GM19023 (cell line): ENCODE measurements at regions not wholly inside any gene's neighbourhood (a gene's known extent, or its start where the extent isn't known, plus 50 kb on each side); places are given as distances from the start of the nearest gene placed in this dataset.

Source experiments
- ATAC-seq: cut with Tn5 transposase; IDR thresholded peaks from one replicate; pipeline ENCODE4 v1.9.1; 2021; ENCODE audit warnings: mild to moderate bottlenecking, moderate library complexity; ENCODE audit not compliant: unreplicated experiment

- peak; percentile 39 for ATAC-seq
Observed at GRCh38 chr4:152100379-152101201, 339.8 kb upstream of the GATB start.

- no peak for ATAC-seq
Observed at GRCh38 chr4:152099981-152100378, 339.2 kb upstream of the GATB start.

- no peak for ATAC-seq
Observed at GRCh38 chr4:152099555-152099954, 338.7 kb upstream of the GATB start.

- ATAC-seq, result no peak
Observed at GRCh38 chr4:152099061-152099425, 338.2 kb upstream of the GATB start.

GRCh38 chr4:152098365-152099060, 337.7 kb upstream of the GATB start:
- no peak for ATAC-seq

GRCh38 chr4:152097371-152097770, 336.6 kb upstream of the GATB start:
- no peak for ATAC-seq

- ATAC-seq, result no peak
Observed at GRCh38 chr4:152095701-152096070, 334.9 kb upstream of the GATB start.

GRCh38 chr4:152094970-152095700, 334.3 kb upstream of the GATB start:
- ATAC-seq, result no peak

GRCh38 chr4:152091405-152091804, 330.6 kb upstream of the GATB start:
- no peak for ATAC-seq

- ATAC-seq, result no peak
Observed at GRCh38 chr4:152090543-152090942, 329.7 kb upstream of the GATB start.

- no peak for ATAC-seq
Observed at GRCh38 chr4:152089584-152089983, 328.8 kb upstream of the GATB start.

GRCh38 chr4:152087335-152087734, 326.5 kb upstream of the GATB start:
- ATAC-seq, result no peak

- no peak for ATAC-seq
Observed at GRCh38 chr4:152085657-152086056, 324.9 kb upstream of the GATB start.

GRCh38 chr4:152083338-152083737, 322.5 kb upstream of the GATB start:
- ATAC-seq, result no peak

GRCh38 chr4:152081024-152081423, 320.2 kb upstream of the GATB start:
- peak; percentile 71 for ATAC-seq

GRCh38 chr4:152079543-152080293, 318.9 kb upstream of the GATB start:
- peak; percentile 51 for ATAC-seq

GRCh38 chr4:152079079-152079478, 318.3 kb upstream of the GATB start:
- ATAC-seq, result no peak

- ATAC-seq, result no peak
Observed at GRCh38 chr4:152077582-152077981, 316.8 kb upstream of the GATB start.

- ATAC-seq, result no peak
Observed at GRCh38 chr4:152075253-152075928, 314.6 kb upstream of the GATB start.

- ATAC-seq, result no peak
Observed at GRCh38 chr4:152074573-152074972, 313.8 kb upstream of the GATB start.

GRCh38 chr4:152074088-152074437, 313.3 kb upstream of the GATB start:
- no peak for ATAC-seq
